Mammary epithelial cell (primary cell): ENCODE measurements at regions not wholly inside any gene's neighbourhood (a gene's known extent, or its start where the extent isn't known, plus 50 kb on each side); places are given as distances from the start of the nearest gene placed in this dataset.

Experiments
- CTCF ChIP-seq, 2 donors: IDR thresholded peaks in 1 of 2; conservative IDR thresholded peaks in 1 of 2; 2 replicates each; pipeline ENCODE4 v1.5.1; 2011 to 2012; ENCODE audit warnings: inconsistent platforms in 2 of 2, low read length in 2 of 2, mild to moderate bottlenecking in 2 of 2, control low read depth in 1 of 2, low read depth in 1 of 2; ENCODE audit not compliant: insufficient read depth in 1 of 2; ENCODE audit errors: extremely low read depth in 1 of 2
- EZH2 ChIP-seq: IDR thresholded peaks from 2 replicates; pipeline ENCODE4 v1.6.1; 2012; ENCODE audit warnings: low read length, inconsistent platforms, borderline replicate concordance

GRCh38 chr7:157470701-157471131, 133.9 kb downstream of the DNAJB6 start:
- TF ChIP-seq CTCF (conservative IDR thresholded peaks at IDR 0.05 in 1 of 2, IDR thresholded peaks at IDR 0.05 in 1 of 2; ENCODE audit: extremely low read depth in 1 of 2, insufficient read depth in 1 of 2, low read depth in 1 of 2, low read length in 2 of 2) (no peak), EZH2 (no peak)
